Stimulated activated effector memory CD8-positive, alpha-beta T cell treated with anti-CD3 and anti-CD28 coated beads, Interleukin-12 subunit alpha, Interleukin-12 subunit beta, amount 100 ng/mL, for 72 hours (primary cell): ENCODE measurements at regions not wholly inside any gene's neighbourhood (a gene's known extent, or its start where the extent isn't known, plus 50 kb on each side); places are given as distances from the start of the nearest gene placed in this dataset.

Experiments used
- ATAC-seq: fragments of 150-1000 bp; cut with Tn5 transposase; 2 replicates; pipeline ENCODE4 v1.10.0; 2021
- DNase-seq, 2 donors: peaks; one replicate each; pipeline ENCODE4 v3.0.0; 2021 to 2022; ENCODE audit warnings: low spot score in 2 of 2
- H3K27ac Mint-ChIP-seq: one replicate; pipeline ENCODE4 v1.8.0; 2022; ENCODE audit warnings: mild to moderate bottlenecking, mixed read lengths
- H3K36me3 Mint-ChIP-seq: one replicate; pipeline ENCODE4 v1.8.0; 2022; ENCODE audit warnings: mild to moderate bottlenecking, mixed read lengths
- H3K4me1 Mint-ChIP-seq: one replicate; pipeline ENCODE4 v1.8.0; 2022; ENCODE audit warnings: mixed read lengths
- H3K4me3 Mint-ChIP-seq: one replicate; pipeline ENCODE4 v1.8.0; 2022; ENCODE audit warnings: mild to moderate bottlenecking, mixed read lengths
- H3K9me3 Mint-ChIP-seq: one replicate; pipeline ENCODE4 v1.8.0; 2022; ENCODE audit warnings: mixed read lengths

GRCh38 chr15:29320420-29320819, 50.8 kb upstream of the NSMCE3 start:
- H3K27ac Mint-ChIP-seq, result no peak overlapping the region
- no peak for DNase-seq
- ATAC-seq, result no peak
- H3K9me3 Mint-ChIP-seq, result peaks cover 10% of the 10 kb centered on the region
- H3K36me3 Mint-ChIP-seq, result no peaks in the 10 kb centered on the region
- no peaks in the 10 kb centered on the region for H3K4me1 Mint-ChIP-seq
- H3K4me3 Mint-ChIP-seq, result no peak overlapping the region

- ATAC-seq (no peak), DNase-seq (no peak)
- Mint-ChIP-seq H3K4me1 (no peaks in the 10 kb centered on the region), H3K4me3 (no peak overlapping the region), H3K36me3 (no peaks in the 10 kb centered on the region), H3K9me3 (peaks cover 6% of the 10 kb centered on the region), H3K27ac (no peak overlapping the region)
Observed at GRCh38 chr15:29319823-29320222, 50.2 kb upstream of the NSMCE3 start.
